ENCODE measurements at regions not wholly inside any gene's neighbourhood (a gene's known extent, or its start where the extent isn't known, plus 50 kb on each side); places are given as distances from the start of the nearest gene placed in this dataset.

- TF ChIP-seq CTCF (IDR thresholded peaks at IDR 0.05 in 2 of 3, conservative IDR thresholded peaks at IDR 0.05 in 1 of 3; ENCODE audit: borderline replicate concordance in 1 of 3, insufficient read depth in 1 of 3, low read depth in 2 of 3, low read length in 2 of 3) (no peak), EZH2 (IDR thresholded peaks at IDR 0.05) (no peak), POLR2A (IDR thresholded peaks at IDR 0.05; ENCODE audit: borderline replicate concordance, extremely low read depth, insufficient read depth, insufficient read length) (no peak), CEBPB (IDR thresholded peaks at IDR 0.05; ENCODE audit: low read depth) (no peak), POLR2AphosphoS5 (IDR thresholded peaks at IDR 0.05; ENCODE audit: low read depth, low read length) (no peak), JUND (IDR thresholded peaks at IDR 0.05) (no peak), TCF7L2 (IDR thresholded peaks at IDR 0.05; ENCODE audit: borderline replicate concordance, extremely low read depth, insufficient read depth, insufficient read length) (no peak), RAD21 (IDR thresholded peaks at IDR 0.05; ENCODE audit: low read depth) (no peak), ELF1 (IDR thresholded peaks at IDR 0.05; ENCODE audit: borderline replicate concordance, low read depth) (no peak), EGR1 (IDR thresholded peaks at IDR 0.05; ENCODE audit: low read depth) (no peak), ZNF274 (IDR thresholded peaks at IDR 0.05; ENCODE audit: low read depth, low read length) (no peak), MAX (IDR thresholded peaks at IDR 0.05) (no peak)
Measured at GRCh38 chr7:130852867-130853266, 118.9 kb upstream of the KLF14 start.
